GM21367 (cell line): ENCODE measurements at regions not wholly inside any gene's neighbourhood (a gene's known extent, or its start where the extent isn't known, plus 50 kb on each side); places are given as distances from the start of the nearest gene placed in this dataset.
A peak's percentile ranks its signal among the peaks of the same experiment; 100 is the strongest.

Experiments
- ATAC-seq: cut with Tn5 transposase; IDR thresholded peaks from one replicate; pipeline ENCODE4 v1.9.1; 2021; ENCODE audit not compliant: unreplicated experiment

GRCh38 chr4:112889619-112890527, 159.6 kb upstream of the ANK2 start:
- ATAC-seq = no peak

GRCh38 chr4:112894480-112894879, 155.0 kb upstream of the ANK2 start:
- no peak for ATAC-seq

GRCh38 chr4:112894951-112895350, 154.5 kb upstream of the ANK2 start:
- no peak for ATAC-seq

- ATAC-seq = no peak
Observed at GRCh38 chr4:112895811-112896608, 153.4 kb upstream of the ANK2 start.

GRCh38 chr4:112896609-112897190, 152.8 kb upstream of the ANK2 start:
- ATAC-seq = no peak

GRCh38 chr4:112897543-112897942, 151.9 kb upstream of the ANK2 start:
- no peak for ATAC-seq

- no peak for ATAC-seq
Observed at GRCh38 chr4:112898357-112899141, 150.9 kb upstream of the ANK2 start.

GRCh38 chr4:112900416-112900815, 149.0 kb upstream of the ANK2 start:
- no peak for ATAC-seq

GRCh38 chr4:112901962-112902411, 147.5 kb upstream of the ANK2 start:
- ATAC-seq = no peak

GRCh38 chr4:112905728-112906127, 143.7 kb upstream of the ANK2 start:
- ATAC-seq = no peak

GRCh38 chr4:112908511-112908910, 140.9 kb upstream of the ANK2 start:
- ATAC-seq = no peak

GRCh38 chr4:112910109-112910736, 139.2 kb upstream of the ANK2 start:
- peak; percentile 54 for ATAC-seq

GRCh38 chr4:112916868-112917267, 132.6 kb upstream of the ANK2 start:
- no peak for ATAC-seq

GRCh38 chr4:112923516-112923915, 125.9 kb upstream of the ANK2 start:
- ATAC-seq = no peak

GRCh38 chr4:112926819-112927218, 122.6 kb upstream of the ANK2 start:
- no peak for ATAC-seq

- ATAC-seq = no peak
Observed at GRCh38 chr4:112927544-112927943, 121.9 kb upstream of the ANK2 start.

- ATAC-seq = no peak
Observed at GRCh38 chr4:112931001-112931400, 118.5 kb upstream of the ANK2 start.

GRCh38 chr4:112933790-112934189, 115.7 kb upstream of the ANK2 start:
- ATAC-seq = no peak

GRCh38 chr4:112938461-112939058, 110.9 kb upstream of the ANK2 start:
- no peak for ATAC-seq

- ATAC-seq = no peak
Observed at GRCh38 chr4:112939901-112940300, 109.6 kb upstream of the ANK2 start.
